PC-9 (cell line): ENCODE measurements at regions not wholly inside any gene's neighbourhood (a gene's known extent, or its start where the extent isn't known, plus 50 kb on each side); places are given as distances from the start of the nearest gene placed in this dataset.
"Not testable (repeated sequence)": the region's sequence is repeated elsewhere in the genome, so short reads cannot be mapped to it uniquely, and the experiment has no call there.

ENCODE experiments used
- CTCF ChIP-seq: fragments of 200-600 bp; sonication (generic); conservative IDR thresholded peaks from 2 replicates; pipeline ENCODE4 v1.6.1; 2017; ENCODE audit warnings: mixed run types, antibody characterized with exemption, mild to moderate bottlenecking, moderate library complexity
- EZH2 ChIP-seq: fragments of 200-600 bp; sonication (generic); IDR thresholded peaks from 2 replicates; pipeline ENCODE4 v1.8.0; 2017; ENCODE audit warnings: antibody characterized with exemption, low read depth

GRCh38 chr2:242085024-242085674, 215.6 kb downstream of the RTP5 start:
- not testable (repeated sequence) for TF ChIP-seq CTCF, EZH2
